ENCODE measurements at regions not wholly inside any gene's neighbourhood (a gene's known extent, or its start where the extent isn't known, plus 50 kb on each side); places are given as distances from the start of the nearest gene placed in this dataset.

DNA sequence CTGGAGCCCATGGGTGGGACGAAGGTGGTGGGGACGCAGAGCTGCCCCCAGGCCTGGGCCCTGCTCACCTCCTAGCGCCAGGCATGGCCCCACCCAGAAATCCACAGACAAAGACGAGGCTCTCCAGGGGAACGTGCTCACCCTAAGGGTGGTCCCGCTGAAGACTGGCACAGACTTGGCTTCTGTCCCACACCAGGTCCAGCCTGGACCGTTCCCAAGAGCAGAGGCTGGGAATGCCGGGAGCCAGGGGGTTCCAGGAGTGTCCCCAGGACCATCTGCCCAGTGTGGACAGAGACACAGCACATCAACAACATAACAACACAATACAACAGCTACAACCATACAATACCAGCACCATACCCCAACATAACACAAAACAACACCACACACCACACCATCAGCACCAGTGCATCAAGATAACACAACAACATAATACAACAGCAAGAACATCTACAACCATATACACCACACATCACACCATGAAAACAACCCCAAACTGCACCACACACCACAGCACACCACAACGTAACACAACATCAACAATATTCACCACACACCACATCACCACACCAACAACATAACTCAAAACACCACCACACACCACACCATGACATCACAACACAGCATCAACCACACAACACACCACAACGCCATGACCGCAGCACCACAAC, 329.6 kb downstream of the ADGRD1 start:
- TF ChIP-seq FOXM1 (IDR thresholded peaks at IDR 0.05; ENCODE audit: borderline replicate concordance) = no peak
- no peak for TF ChIP-seq ZNF384 (IDR thresholded peaks at IDR 0.05)
- no peak for TF ChIP-seq ARNT (IDR thresholded peaks at IDR 0.05)
- TF ChIP-seq SUZ12 (IDR thresholded peaks at IDR 0.05) = no peak
- no peak for TF ChIP-seq FOXA1 (IDR thresholded peaks at IDR 0.05)
